KG1 (cell line): ENCODE measurements at regions not wholly inside any gene's neighbourhood (a gene's known extent, or its start where the extent isn't known, plus 50 kb on each side); places are given as distances from the start of the nearest gene placed in this dataset.

Experiments used
- DNase-seq: peaks from one replicate; lab custom pipeline; 2025; lab: John Stamatoyannopoulos, UW

- no peak for DNase-seq
Measured at GRCh38 chr12:75974323-75975187, 57.0 kb downstream of the PHLDA1 start.

GRCh38 chr12:75971253-75971652 lies 60.3 kb downstream of the PHLDA1 start:
- no peak for DNase-seq

- no peak for DNase-seq
Measured at GRCh38 chr12:75970310-75970709, 61.3 kb downstream of the PHLDA1 start.

GRCh38 chr12:75969768-75970167 lies 61.8 kb downstream of the PHLDA1 start:
- no peak for DNase-seq

- no peak for DNase-seq
Measured at GRCh38 chr12:75965661-75966060, 65.9 kb downstream of the PHLDA1 start.

GRCh38 chr12:75964150-75964549 lies 67.4 kb downstream of the PHLDA1 start:
- peak; percentile 75 for DNase-seq

- DNase-seq = no peak
Measured at GRCh38 chr12:75961878-75962277, 69.7 kb downstream of the PHLDA1 start.

- DNase-seq = no peak
Measured at GRCh38 chr12:75960954-75961661, 70.5 kb downstream of the PHLDA1 start.

- DNase-seq = no peak
Measured at GRCh38 chr12:75960086-75960910, 71.3 kb downstream of the PHLDA1 start.

- no peak for DNase-seq
Measured at GRCh38 chr12:75959506-75959905, 72.1 kb downstream of the PHLDA1 start.

GRCh38 chr12:75959060-75959459 lies 72.5 kb downstream of the PHLDA1 start:
- DNase-seq = no peak

- DNase-seq = no peak
Measured at GRCh38 chr12:75955251-75955650, 76.3 kb downstream of the PHLDA1 start.

- no peak for DNase-seq
Measured at GRCh38 chr12:75954749-75955148, 76.8 kb downstream of the PHLDA1 start.

GRCh38 chr12:75954041-75954440 lies 77.5 kb downstream of the PHLDA1 start:
- DNase-seq = no peak

- DNase-seq = no peak
Measured at GRCh38 chr12:75953312-75953906, 78.2 kb downstream of the PHLDA1 start.

GRCh38 chr12:75951399-75952278 lies 79.9 kb downstream of the PHLDA1 start:
- DNase-seq = no peak

- no peak for DNase-seq
Measured at GRCh38 chr12:75947156-75947723, 84.3 kb downstream of the PHLDA1 start.

- no peak for DNase-seq
Measured at GRCh38 chr12:75945581-75945980, 86.0 kb downstream of the PHLDA1 start.

GRCh38 chr12:75944905-75945432 lies 86.6 kb downstream of the PHLDA1 start:
- no peak for DNase-seq
